Body of pancreas (tissue), 4 donors: ENCODE measurements at regions not wholly inside any gene's neighbourhood (a gene's known extent, or its start where the extent isn't known, plus 50 kb on each side); places are given as distances from the start of the nearest gene placed in this dataset.

Experiments used
- ATAC-seq: fragments of 150-250 bp; one replicate; pipeline ENCODE4 v1.9.1; 2016
- DNase-seq, 4 donors: peaks; one replicate each; pipeline ENCODE4 v3.0.0-alpha.2; 2019
- H3K27ac ChIP-seq, 4 donors: fragments of 200-600 bp; sonication (generic); 1 replicate in 3 of 4; 2 replicates in 1 of 4; pipeline versions ENCODE4 v1.5.1 to v1.6.1; 2016 to 2019; ENCODE audit warnings: mild to moderate bottlenecking in 1 of 4, mixed read lengths in 1 of 4, moderate library complexity in 1 of 4
- H3K27me3 ChIP-seq, 2 donors: fragments of 200-600 bp; sonication (generic); one replicate each; pipeline ENCODE4 v1.6.0; 2016; ENCODE audit warnings: mild to moderate bottlenecking in 1 of 2
- H3K36me3 ChIP-seq, 2 donors: fragments of 200-600 bp; sonication (generic); replicated peaks in 1 of 2; 2 replicates each; pipeline ENCODE4 v1.5.1; 2016; ENCODE audit warnings: low read depth in 2 of 2; ENCODE audit not compliant: insufficient read depth in 1 of 2
- H3K4me1 ChIP-seq: fragments of 200-600 bp; sonication (generic); one replicate; pipeline ENCODE4 v1.6.0; 2016
- H3K4me3 ChIP-seq, 2 donors: fragments of 200-600 bp; sonication (generic); 1 replicate in 1 of 2; 2 replicates in 1 of 2; pipeline ENCODE4 v1.5.1; 2016 to 2019
- H3K9me3 ChIP-seq, 3 donors: fragments of 200-600 bp; sonication (generic); 1 replicate in 2 of 3; 2 replicates in 1 of 3; pipeline ENCODE4 v1.5.1; 2016
- CTCF ChIP-seq, 7 experiments: fragments of 450-650 bp in 4 of 7; fragments of 200-600 bp in 3 of 7; sonication (generic) in 3 of 7; IDR thresholded peaks; one replicate each; pipeline ENCODE4 v1.5.1; 2016 to 2019; ENCODE audit warnings: antibody characterized with exemption in 7 of 7
- POLR2A ChIP-seq, 3 donors: fragments of 450-650 bp; IDR thresholded peaks; one replicate each; pipeline ENCODE4 v1.6.1; 2016; ENCODE audit warnings: antibody characterized with exemption in 3 of 3, mild to moderate bottlenecking in 2 of 3
- whole genome bisulfite sequencing, 2 donors: methylation state at CpG; one replicate each; pipeline ENCODE4 v1.1.5; 2017; 5-methylcytosine and 5-hydroxymethylcytosine counted together
- intact Hi-C: fragments of 100-400 bp; cut with DNase I; formaldehyde crosslinking; loops from one replicate; pipeline ENCODE4 v1.15.1; 2023

- no peak for TF ChIP-seq POLR2A (IDR thresholded peaks at IDR 0.05)
- TF ChIP-seq CTCF (IDR thresholded peaks at IDR 0.05) = no peak
- no peak overlapping the region for H3K4me3 ChIP-seq
- no peaks in the 10 kb centered on the region for H3K36me3 ChIP-seq
- no peaks in the 10 kb centered on the region for H3K9me3 ChIP-seq
- no peaks in the 10 kb centered on the region for H3K27me3 ChIP-seq
- no peak for ATAC-seq
- 42 to 43% methylated on average over 5 of the region's 5 CpGs for WGBS, 2 donors
- no peaks in the 10 kb centered on the region for H3K4me1 ChIP-seq
- intact Hi-C loops = no loop called here
- no peak for DNase-seq
- H3K27ac ChIP-seq = no peak overlapping the region
Measured at GRCh38 chr14:98056946-98057345, 1215.1 kb downstream of the BCL11B start.

- Histone ChIP-seq H3K27me3 (no peaks in the 10 kb centered on the region), H3K4me3 (no peak overlapping the region), H3K9me3 (no peaks in the 10 kb centered on the region), H3K36me3 (no peaks in the 10 kb centered on the region), H3K27ac (no peak overlapping the region), H3K4me1 (no peaks in the 10 kb centered on the region)
- TF ChIP-seq CTCF (IDR thresholded peaks at IDR 0.05) = no peak
- TF ChIP-seq POLR2A (IDR thresholded peaks at IDR 0.05) = no peak
- ATAC-seq (no peak), DNase-seq (no peak)
- intact Hi-C loops = no loop called here
- 60 to 74% methylated on average over 5 of the region's 5 CpGs for WGBS, 2 donors
Measured at GRCh38 chr14:98059106-98059505, 1212.9 kb downstream of the BCL11B start.

- Histone ChIP-seq H3K36me3 (no peaks in the 10 kb centered on the region), H3K9me3 (no peaks in the 10 kb centered on the region), H3K4me3 (no peak overlapping the region), H3K27ac (no peak overlapping the region), H3K27me3 (no peaks in the 10 kb centered on the region), H3K4me1 (no peaks in the 10 kb centered on the region)
- DNase-seq = no peak
- ATAC-seq = no peak
- WGBS, 2 donors = 65 to 69% methylated on average over 10 of the region's 10 CpGs
- intact Hi-C loops = no loop called here
- TF ChIP-seq POLR2A (IDR thresholded peaks at IDR 0.05) (no peak), CTCF (IDR thresholded peaks at IDR 0.05) (no peak)
Measured at GRCh38 chr14:98062083-98062482, 1209.9 kb downstream of the BCL11B start.

- ATAC-seq (peak; percentile 89), DNase-seq (peak; percentile 8 to 55 (median 28))
- WGBS, 2 donors = 35 to 43% methylated on average over 2 of the region's 2 CpGs
- Histone ChIP-seq H3K27me3 (no peaks in the 10 kb centered on the region), H3K36me3 (no peaks in the 10 kb centered on the region), H3K4me3 (no peak overlapping the region), H3K9me3 (no peaks in the 10 kb centered on the region), H3K4me1 (no peaks in the 10 kb centered on the region), H3K27ac (peak overlapping the region; percentile 39 to 78 (median 56))
- TF ChIP-seq POLR2A (IDR thresholded peaks at IDR 0.05) (no peak), CTCF (IDR thresholded peaks at IDR 0.05) (no peak)
- intact Hi-C loops = no loop called here
Measured at GRCh38 chr14:98069712-98070171, 1202.3 kb downstream of the BCL11B start.

GRCh38 chr14:98070536-98070935, 1201.5 kb downstream of the BCL11B start:
- no peak for TF ChIP-seq CTCF (IDR thresholded peaks at IDR 0.05)
- no peak for TF ChIP-seq POLR2A (IDR thresholded peaks at IDR 0.05)
- DNase-seq (no peak), ATAC-seq (no peak)
- Histone ChIP-seq H3K27me3 (no peaks in the 10 kb centered on the region), H3K4me1 (no peaks in the 10 kb centered on the region), H3K36me3 (no peaks in the 10 kb centered on the region), H3K4me3 (no peak overlapping the region), H3K9me3 (no peaks in the 10 kb centered on the region), H3K27ac (peak overlapping the region in 3 of 4 donors; percentile 39 to 78 (median 73))
- intact Hi-C loops = no loop called here
